HG03354 (cell line): ENCODE measurements at regions not wholly inside any gene's neighbourhood (a gene's known extent, or its start where the extent isn't known, plus 50 kb on each side); places are given as distances from the start of the nearest gene placed in this dataset.
"Not testable (repeated sequence)": the region's sequence is repeated elsewhere in the genome, so short reads cannot be mapped to it uniquely, and the experiment has no call there.

ENCODE experiments used
- ATAC-seq: cut with Tn5 transposase; IDR thresholded peaks from one replicate; pipeline ENCODE4 v1.9.1; 2021; ENCODE audit warnings: mild to moderate bottlenecking; ENCODE audit not compliant: unreplicated experiment, poor library complexity, severe bottlenecking

- ATAC-seq = no peak
These were observed 166.4 kb upstream of the MVB12B start for GRCh38 chr9:126160067-126160853.

DNA sequence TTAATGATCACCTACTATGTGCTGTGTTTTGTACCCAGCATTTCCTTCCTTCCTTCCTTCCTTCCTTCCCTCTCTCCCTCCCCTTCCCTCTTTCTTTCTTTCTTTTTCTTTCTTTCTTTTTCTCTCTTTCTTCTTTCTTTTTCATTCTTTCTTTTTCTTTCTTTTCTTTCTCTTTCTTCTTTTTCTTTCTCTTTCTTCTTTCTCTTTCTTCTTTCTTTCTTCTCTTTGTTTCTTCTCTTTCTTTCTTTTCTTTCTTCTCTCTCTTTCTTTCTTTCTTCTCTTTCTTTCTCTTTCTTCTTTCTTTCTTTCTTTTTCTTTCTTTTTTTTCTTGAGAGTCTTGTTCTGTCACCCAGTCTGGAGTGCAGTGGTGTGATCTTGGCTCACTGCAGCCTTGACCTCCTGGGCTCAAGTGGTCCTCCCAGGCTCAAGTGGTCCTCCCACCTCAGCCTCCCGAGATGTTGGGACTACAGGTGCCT, 165.7 kb upstream of the MVB12B start:
- ATAC-seq = no peak

DNA sequence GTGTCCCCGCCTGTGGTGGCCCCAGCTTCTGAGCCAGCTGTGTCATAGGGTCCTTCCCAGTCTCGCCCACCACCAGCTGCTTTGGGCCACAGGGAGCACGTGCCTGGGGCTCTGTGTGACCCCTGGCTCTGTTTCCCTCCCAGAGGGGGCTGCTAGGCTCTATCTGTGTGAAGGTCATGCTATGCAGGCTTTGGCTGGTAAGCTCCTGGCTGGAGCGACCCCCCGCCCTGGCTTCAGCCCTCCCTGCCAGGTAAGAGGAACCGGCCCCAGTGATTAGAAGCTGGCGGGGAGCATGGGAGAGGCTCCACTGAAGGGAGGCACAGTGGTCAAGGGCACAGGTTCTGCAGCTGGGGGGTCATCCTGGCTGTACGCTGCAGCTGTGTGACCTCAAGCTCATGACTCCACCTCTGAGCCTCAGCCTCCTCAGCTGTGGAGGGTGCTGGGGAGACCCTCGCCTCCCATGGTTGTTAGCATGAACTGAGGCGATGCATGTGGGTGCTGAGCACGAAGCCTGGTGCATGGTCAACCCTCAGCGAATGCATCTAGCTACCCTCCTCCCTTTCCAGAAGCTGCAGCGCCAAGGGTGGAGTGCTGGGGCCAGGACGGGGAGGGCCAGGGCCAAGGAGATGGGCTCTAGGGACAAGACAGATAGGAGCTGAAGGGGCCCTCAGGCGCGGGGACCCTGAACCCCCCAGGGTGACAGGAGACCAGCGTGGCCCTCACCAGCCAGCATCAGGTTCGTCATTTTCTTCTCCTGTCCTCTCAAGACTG, 163.8 kb upstream of the MVB12B start:
- no peak for ATAC-seq

- ATAC-seq = no peak
These were observed 161.7 kb upstream of the MVB12B start for GRCh38 chr9:126164796-126165525.

DNA sequence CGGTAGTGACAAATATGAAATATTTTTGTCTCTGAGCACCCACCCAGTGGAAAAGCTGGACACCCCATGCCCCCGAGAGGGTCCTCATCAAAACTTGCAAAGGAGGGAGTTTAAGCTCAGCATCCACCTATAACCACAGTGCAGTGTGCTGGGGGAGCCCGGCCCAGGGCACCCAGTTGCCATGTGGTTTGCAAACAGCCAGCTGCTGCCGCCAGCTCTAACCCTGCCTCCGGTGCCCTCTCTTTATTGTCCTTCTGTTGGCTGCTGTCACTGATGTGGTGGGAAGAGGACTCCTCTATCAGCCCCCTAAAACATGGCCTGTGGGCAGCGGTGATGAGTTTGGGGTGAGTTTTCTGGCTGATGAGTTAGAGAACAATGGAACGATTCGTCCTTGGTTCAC, 160.9 kb upstream of the MVB12B start:
- no peak for ATAC-seq

DNA sequence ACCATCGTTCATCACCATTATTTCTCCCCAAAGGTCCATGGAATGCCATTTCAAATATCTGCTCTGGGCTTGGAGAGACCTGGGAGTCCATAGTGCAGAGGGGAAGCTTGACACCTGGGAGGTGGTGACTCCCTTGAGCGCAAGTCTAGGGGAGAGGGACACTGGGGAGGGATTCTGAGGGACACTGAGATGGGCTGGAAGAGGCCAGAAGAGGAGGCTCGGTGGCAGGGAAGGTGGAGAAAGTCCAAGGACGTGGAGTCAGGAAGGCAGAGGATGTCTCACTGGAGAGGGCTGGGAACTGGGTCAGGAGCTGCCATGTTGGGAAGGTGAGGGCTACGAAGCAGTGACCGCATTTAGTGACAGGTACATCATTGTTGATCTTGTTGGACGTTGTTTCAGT, 160.3 kb upstream of the MVB12B start:
- no peak for ATAC-seq

- ATAC-seq = no peak
These were observed 159.8 kb upstream of the MVB12B start for GRCh38 chr9:126166866-126167265.

DNA sequence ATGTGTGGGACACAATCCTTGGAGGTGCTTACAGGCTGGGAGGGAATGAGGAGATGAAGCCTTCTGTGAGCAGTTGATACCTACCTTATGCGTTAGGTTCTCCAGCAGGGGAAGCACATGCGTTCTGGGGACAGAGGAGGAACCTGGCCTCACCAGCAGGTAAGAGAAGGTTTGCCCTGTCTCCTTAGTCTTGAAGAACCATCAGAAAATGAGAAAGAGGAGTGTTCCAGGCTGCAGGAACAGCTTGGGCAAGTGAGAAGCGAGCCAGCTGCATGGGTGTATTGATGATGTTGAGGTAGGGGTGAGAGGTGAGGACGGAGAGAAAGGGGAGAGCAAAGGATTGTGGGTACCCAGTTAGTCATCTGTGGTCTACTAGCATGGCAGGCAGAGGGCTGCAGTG, 156.9 kb upstream of the MVB12B start:
- ATAC-seq = no peak

DNA sequence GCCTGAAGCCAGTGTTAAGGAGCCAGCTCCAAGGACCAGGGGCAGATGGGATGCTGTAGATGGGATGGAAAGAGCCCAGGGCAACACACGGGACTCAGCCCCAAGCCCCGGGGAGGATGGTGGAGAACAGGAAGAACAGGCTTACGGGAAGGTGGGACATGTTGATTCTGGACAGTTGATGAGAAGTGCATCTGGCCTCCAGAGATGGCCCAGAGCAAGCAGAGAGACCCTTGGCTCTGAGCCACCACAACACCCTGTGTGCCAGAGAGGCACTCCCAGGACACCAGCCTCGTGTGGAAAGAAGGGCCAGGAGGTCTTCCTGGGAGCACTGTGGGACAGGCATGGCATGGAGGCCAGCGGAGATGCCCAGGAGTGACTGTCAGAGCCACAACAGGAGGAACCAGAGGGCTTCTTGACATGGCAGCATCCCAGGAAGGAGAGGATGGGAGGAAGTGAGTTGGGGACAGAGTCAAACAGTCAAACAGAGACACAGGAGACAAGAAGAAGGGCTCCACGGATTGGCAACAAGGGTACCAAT, 156.3 kb upstream of the MVB12B start:
- no peak for ATAC-seq

DNA sequence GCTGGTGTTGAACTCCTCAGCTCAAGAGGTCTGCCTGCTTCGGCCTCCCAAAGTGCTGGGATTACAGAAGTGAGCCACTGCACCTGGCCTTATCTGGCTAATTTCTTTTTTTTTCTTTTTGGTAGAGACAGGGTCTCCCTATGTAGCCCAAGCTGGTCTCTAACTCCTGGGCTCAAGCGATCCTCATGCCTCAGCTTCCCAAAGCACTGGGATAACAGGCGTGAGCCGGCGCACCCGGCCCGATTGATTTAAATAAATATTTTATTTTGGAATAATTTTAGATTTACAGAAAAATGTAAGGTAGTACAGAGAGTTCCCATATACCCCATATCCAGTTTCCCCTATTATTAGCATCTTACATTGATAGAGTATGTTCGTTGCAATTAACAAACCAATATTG, 155.0 kb upstream of the MVB12B start:
- ATAC-seq = no peak

GRCh38 chr9:126173401-126173800, 153.2 kb upstream of the MVB12B start:
- no peak for ATAC-seq

DNA sequence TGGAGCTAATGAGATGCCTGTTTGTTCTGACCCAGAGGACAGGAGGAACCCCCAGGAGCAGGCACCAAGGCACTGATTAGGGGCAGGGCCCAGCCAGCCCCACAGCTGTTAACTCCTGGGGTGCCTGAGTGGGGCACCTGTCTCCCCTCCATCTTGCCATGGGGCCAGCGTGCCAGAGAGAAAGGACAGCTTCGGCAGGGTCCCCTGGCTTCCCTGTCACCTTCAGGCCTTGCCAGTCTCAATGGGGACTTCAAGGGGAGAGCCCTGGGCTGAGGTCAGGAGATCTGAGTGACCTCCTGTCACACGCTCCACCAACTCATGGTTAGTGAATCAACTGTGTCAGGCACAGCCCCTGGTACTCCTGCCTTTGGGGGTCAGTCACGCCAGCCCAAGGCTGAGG, 152.7 kb upstream of the MVB12B start:
- no peak for ATAC-seq

GRCh38 chr9:126183266-126183665, 143.4 kb upstream of the MVB12B start:
- ATAC-seq = no peak

DNA sequence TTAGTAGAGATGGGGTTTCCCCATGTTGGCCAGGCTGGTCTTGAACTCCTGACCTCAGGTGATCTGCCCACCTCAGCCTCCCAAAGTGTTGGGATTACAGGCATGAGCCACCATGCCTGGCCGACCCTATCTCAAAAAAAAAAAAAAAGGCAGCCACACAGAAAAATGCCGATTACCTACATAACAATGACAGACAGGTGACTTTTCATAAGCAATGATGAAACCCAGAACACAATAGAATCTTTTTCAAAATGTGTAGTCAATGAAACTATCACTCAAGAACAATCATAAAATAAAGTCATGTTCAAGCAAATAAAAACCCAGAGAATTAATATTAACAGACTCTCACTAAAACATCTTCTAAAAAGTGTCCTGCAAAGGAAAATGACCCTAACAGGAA, 135.6 kb upstream of the MVB12B start:
- not testable (repeated sequence) for ATAC-seq

GRCh38 chr9:126198854-126199253, 127.8 kb upstream of the MVB12B start:
- no peak for ATAC-seq

DNA sequence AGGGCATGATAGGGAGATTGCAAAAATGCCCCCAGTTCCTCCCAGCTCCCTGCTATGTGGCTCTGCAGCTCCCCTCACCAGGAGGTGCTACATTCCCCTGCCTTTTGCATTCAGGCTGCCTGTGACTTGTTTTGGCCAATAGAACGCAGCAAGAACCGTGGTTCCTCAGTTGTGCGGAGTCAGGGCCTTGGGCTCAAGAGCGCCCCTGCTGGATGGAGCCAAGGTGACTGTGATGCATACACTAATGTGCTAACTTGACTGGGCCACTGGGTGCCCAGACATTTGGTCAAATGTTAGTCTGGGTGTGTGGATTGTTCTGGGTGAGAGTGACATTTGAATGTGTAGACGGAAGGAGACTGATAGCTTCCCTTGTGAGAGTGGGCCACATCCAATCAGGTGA, 123.3 kb upstream of the MVB12B start:
- no peak for ATAC-seq

GRCh38 chr9:126204197-126204596, 122.4 kb upstream of the MVB12B start:
- ATAC-seq = no peak

DNA sequence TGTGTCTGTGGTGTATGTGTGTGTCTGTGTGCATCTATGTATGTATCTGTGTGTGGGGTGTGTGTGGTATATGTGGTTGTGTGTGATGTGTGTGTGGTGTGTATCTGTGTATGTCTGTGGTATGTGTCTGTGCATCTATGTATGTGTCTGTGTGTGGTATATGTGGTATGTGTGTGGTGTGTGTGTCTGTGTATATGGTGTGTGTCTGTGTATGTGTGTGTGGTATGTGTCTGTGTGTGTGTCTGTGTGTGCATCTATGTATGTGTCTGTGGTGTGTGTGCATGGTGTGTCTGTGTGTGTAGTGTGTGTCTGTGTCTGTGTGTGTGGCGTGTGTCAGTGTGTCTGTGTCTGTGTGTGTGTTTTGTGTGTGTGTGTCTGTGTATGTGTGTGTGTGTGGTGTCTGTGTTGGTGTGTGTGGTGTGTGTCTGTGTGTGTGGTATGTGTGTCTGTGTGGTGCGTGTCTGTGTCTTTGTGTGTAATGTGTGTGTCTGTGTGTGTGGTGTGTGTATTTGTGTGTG, 121.9 kb upstream of the MVB12B start:
- ATAC-seq = no peak

DNA sequence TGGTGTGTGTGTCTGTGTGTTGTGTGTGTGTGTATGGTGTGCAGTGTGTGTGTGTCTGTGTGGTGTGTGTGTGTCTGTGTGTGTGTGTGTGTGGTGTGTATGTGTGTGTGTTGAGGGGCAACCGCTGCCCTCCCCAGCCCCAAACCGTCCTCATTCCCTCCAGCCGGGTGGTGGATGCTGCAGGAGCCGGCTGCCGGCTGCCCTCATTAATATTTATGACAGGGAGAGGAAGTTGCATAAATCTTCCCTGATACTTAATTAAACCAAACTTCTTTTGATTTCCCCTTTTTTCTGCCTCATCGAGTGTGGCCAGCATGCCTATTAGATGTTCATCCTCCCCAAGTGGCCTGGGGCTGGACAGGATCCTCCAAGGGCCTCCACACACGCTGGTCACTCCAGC, 121.4 kb upstream of the MVB12B start:
- no peak for ATAC-seq

DNA sequence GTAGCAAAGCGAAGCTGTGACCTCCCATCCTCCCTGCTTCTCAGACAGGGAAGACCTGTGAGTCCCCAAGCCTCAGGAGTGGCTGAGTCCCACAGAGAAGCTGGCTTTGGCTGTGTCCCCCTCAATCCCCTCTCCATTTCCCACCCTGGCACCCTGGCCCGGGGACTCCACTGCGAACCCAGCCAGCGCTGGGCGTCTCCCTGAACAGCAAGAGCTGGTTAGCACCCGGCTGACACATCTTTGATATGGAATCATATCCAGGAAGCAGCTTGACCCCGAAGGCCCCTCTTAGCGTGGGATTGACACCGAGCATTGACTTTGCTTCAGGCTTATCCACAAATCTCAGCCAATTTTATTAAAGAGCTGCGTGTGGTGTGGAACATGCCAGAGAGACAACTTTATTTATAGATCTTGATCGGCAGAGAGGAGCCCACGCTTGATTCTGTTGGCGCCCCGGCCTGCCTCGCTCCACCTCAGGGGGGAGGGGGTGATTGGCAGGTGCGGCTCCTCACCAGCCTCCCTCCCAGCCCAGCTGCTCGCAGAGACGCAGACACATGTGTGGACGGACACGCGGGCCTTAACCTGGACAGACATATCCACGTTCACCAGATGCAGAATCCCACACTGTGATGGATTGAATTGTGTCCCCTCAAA, 120.7 kb upstream of the MVB12B start:
- no peak for ATAC-seq
